ENCODE measurements at regions not wholly inside any gene's neighbourhood (a gene's known extent, or its start where the extent isn't known, plus 50 kb on each side); places are given as distances from the start of the nearest gene placed in this dataset.
A peak's percentile ranks its signal among the peaks of the same experiment; 100 is the strongest.

DNA sequence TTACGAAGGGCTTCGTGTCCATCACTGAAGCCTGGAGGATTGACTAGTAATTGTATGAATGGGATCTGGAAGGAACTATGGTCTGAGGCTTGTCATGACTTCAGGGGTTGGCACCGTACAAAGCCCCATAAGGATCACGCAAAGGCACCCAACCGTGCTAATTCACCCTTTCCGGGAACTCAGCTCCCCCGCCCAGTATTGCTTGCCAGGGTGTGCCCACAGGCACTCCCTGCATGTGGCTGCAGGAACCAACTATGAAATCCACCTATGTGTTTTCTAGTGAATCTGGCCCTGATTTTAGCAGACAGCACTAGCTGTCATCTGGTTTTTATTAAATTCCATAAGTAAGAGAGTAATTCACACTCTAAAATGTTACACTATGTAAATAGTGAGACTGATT is 139.2 kb downstream of the TM2D1 start:
- ChIA-PET POLR2A (ENCODE audit: unreplicated experiment) (interaction anchor here (0.6 kb wide), 1 partner anchor 629 kb away, joined by 5 read pairs; no protein-coding TSS in a partner anchor), CTCF (no interaction called here)
- intact Hi-C loops (cut with micrococcal nuclease): loop anchor here (10.0 kb wide), 2 partner anchors 91 to 531 kb away; no protein-coding TSS in a partner anchor
- H3K4me2 ChIP-seq (ENCODE audit: low read length): no peak overlapping the region
- peak; percentile 66 for DNase-seq
- no peaks in the 10 kb centered on the region for H4K20me1 ChIP-seq (ENCODE audit: low read length)
- H3K4me1 ChIP-seq (ENCODE audit: insufficient read depth, low read length): peaks cover 12% of the 10 kb centered on the region; the same call in 1 of the 2 replicates
- no peaks in the 10 kb centered on the region for H3K9me3 ChIP-seq (ENCODE audit: low read length)
- H3K27ac ChIP-seq (ENCODE audit: low read length): peak overlapping the region; percentile 71
- TF ChIP-seq EZH2phosphoT487 (IDR thresholded peaks at IDR 0.05; ENCODE audit: borderline replicate concordance, low read length) (no peak), EZH2 (IDR thresholded peaks at IDR 0.05; ENCODE audit: low read length, unreplicated experiment) (no peak)
- TF ChIP-seq, protein P1, sequence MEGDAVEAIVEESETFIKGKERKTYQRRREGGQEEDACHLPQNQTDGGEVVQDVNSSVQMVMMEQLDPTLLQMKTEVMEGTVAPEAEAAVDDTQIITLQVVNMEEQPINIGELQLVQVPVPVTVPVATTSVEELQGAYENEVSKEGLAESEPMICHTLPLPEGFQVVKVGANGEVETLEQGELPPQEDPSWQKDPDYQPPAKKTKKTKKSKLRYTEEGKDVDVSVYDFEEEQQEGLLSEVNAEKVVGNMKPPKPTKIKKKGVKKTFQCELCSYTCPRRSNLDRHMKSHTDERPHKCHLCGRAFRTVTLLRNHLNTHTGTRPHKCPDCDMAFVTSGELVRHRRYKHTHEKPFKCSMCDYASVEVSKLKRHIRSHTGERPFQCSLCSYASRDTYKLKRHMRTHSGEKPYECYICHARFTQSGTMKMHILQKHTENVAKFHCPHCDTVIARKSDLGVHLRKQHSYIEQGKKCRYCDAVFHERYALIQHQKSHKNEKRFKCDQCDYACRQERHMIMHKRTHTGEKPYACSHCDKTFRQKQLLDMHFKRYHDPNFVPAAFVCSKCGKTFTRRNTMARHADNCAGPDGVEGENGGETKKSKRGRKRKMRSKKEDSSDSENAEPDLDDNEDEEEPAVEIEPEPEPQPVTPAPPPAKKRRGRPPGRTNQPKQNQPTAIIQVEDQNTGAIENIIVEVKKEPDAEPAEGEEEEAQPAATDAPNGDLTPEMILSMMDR (conservative IDR thresholded peaks at IDR 0.05; ENCODE audit: low read depth, low read length): no peak
- no peaks in the 10 kb centered on the region for H3K27me3 ChIP-seq (ENCODE audit: low read length)
- BruUV-seq (replicated peaks): no TSS peak
- no peaks in the 10 kb centered on the region for H3F3A ChIP-seq (ENCODE audit: low read length, unreplicated experiment)
- ATAC-seq: peak; percentile 27; the same call in 1 of the 2 replicates
- no peaks in the 10 kb centered on the region for H3K79me2 ChIP-seq (ENCODE audit: low read length)
- no peaks in the 10 kb centered on the region for H3K36me3 ChIP-seq (ENCODE audit: low read depth, low read length)
- no peaks in the 10 kb centered on the region for H3K9me2 ChIP-seq (replicated peaks; ENCODE audit: low read length)
- H3K9ac ChIP-seq (ENCODE audit: low read length): no peak overlapping the region; the same call in 1 of the 2 replicates
- H2AFZ ChIP-seq (ENCODE audit: low read length): no peak overlapping the region; the same call in 1 of the 2 replicates
- no peak overlapping the region for H3K4me3 ChIP-seq (ENCODE audit: low read length)

DNA sequence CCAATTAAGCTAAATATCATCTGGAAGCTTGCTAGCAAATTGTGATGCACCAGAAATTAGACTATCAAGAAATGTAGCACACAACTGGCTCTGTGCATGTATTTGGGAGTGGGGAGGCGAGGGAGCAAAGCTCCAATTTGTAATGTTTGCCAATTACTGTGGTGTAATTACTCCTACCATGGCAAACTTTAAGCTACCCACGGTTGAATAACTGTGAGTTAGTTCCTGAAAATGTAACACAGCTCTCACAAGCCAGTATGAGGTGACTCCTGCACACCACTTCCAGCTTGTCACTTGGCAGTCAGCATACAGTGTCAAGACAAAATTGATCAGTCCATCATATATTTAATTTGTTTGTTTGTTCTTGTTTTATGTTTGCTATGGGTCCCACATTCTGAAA is 141.2 kb downstream of the TM2D1 start:
- POLR2A ChIA-PET (ENCODE audit: unreplicated experiment): no interaction called here
- H3K27ac ChIP-seq (ENCODE audit: low read length): no peak overlapping the region
- intact Hi-C loops (cut with micrococcal nuclease): loop anchor here (10.0 kb wide), 2 partner anchors 89 to 529 kb away; no protein-coding TSS in a partner anchor
- no peak overlapping the region for H3K4me3 ChIP-seq (ENCODE audit: low read length)
- peaks cover 12% of the 10 kb centered on the region; the same call in 1 of the 2 replicates for H3K4me1 ChIP-seq (ENCODE audit: insufficient read depth, low read length)
- H3K9ac ChIP-seq (ENCODE audit: low read length): no peak overlapping the region
- no peaks in the 10 kb centered on the region for H3K9me2 ChIP-seq (replicated peaks; ENCODE audit: low read length)
- no peak overlapping the region for H3K4me2 ChIP-seq (ENCODE audit: low read length)
- BruUV-seq (replicated peaks): no TSS peak
- no peaks in the 10 kb centered on the region for H3K79me2 ChIP-seq (ENCODE audit: low read length)
- no peaks in the 10 kb centered on the region for H3K27me3 ChIP-seq (ENCODE audit: low read length)
- H3K9me3 ChIP-seq (ENCODE audit: low read length): no peaks in the 10 kb centered on the region
- DNase-seq (no peak), ATAC-seq (no peak)
- TF ChIP-seq, protein P1 (conservative IDR thresholded peaks at IDR 0.05; ENCODE audit: low read depth, low read length): no peak
- TF ChIP-seq EZH2 (IDR thresholded peaks at IDR 0.05; ENCODE audit: low read length, unreplicated experiment): no peak
- no peak for TF ChIP-seq EZH2phosphoT487 (IDR thresholded peaks at IDR 0.05; ENCODE audit: borderline replicate concordance, low read length)
- no peaks in the 10 kb centered on the region for H3K36me3 ChIP-seq (ENCODE audit: low read depth, low read length)
- CTCF ChIA-PET: no interaction called here
- no peaks in the 10 kb centered on the region for H4K20me1 ChIP-seq (ENCODE audit: low read length)
- no peak overlapping the region for H2AFZ ChIP-seq (ENCODE audit: low read length)
- no peaks in the 10 kb centered on the region for H3F3A ChIP-seq (ENCODE audit: low read length, unreplicated experiment)

DNA sequence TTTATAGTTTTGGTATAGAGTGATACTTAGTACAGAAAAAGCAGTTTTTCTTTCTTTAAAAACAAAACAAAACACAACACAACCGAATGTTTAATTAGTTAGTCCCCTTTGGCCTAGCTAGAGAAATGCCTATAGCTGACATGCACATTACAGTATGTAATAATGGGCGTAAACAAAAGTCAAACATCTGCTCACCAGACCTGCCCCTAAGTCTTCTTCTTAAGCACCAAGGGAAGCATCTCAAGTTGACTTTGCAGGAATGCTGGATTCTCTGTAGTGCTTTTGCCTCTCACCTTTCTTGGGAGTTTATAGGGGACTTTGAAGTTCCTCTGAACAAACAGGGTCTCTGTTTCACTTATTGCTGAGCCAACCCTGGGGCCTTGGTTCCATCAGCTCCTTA is 143.7 kb downstream of the TM2D1 start:
- H3K9ac ChIP-seq (ENCODE audit: low read length): no peak overlapping the region
- no peaks in the 10 kb centered on the region for H3F3A ChIP-seq (ENCODE audit: low read length, unreplicated experiment)
- no peaks in the 10 kb centered on the region for H3K79me2 ChIP-seq (ENCODE audit: low read length)
- POLR2A ChIA-PET (ENCODE audit: unreplicated experiment): no interaction called here
- intact Hi-C loops (cut with micrococcal nuclease): loop anchor here (10.0 kb wide), 2 partner anchors 86 to 526 kb away; no protein-coding TSS in a partner anchor
- H2AFZ ChIP-seq (ENCODE audit: low read length): 0 out of 2 replicates have a peak overlapping the region, but pooled peaks have one; percentile 9
- H3K9me3 ChIP-seq (ENCODE audit: low read length): no peaks in the 10 kb centered on the region
- H3K4me1 ChIP-seq (ENCODE audit: insufficient read depth, low read length): peaks cover 12% of the 10 kb centered on the region; the same call in 1 of the 2 replicates
- H4K20me1 ChIP-seq (ENCODE audit: low read length): no peaks in the 10 kb centered on the region
- BruUV-seq (replicated peaks): no TSS peak
- no peak for ATAC-seq
- CTCF ChIA-PET: no interaction called here
- no peak overlapping the region for H3K27ac ChIP-seq (ENCODE audit: low read length)
- TF ChIP-seq EZH2 (IDR thresholded peaks at IDR 0.05; ENCODE audit: low read length, unreplicated experiment) (no peak), EZH2phosphoT487 (IDR thresholded peaks at IDR 0.05; ENCODE audit: borderline replicate concordance, low read length) (no peak)
- TF ChIP-seq, protein P1 (conservative IDR thresholded peaks at IDR 0.05; ENCODE audit: low read depth, low read length): no peak
- no peak overlapping the region for H3K4me3 ChIP-seq (ENCODE audit: low read length)
- H3K36me3 ChIP-seq (ENCODE audit: low read depth, low read length): no peaks in the 10 kb centered on the region
- no peak for DNase-seq
- H3K4me2 ChIP-seq (ENCODE audit: low read length): no peak overlapping the region
- no peaks in the 10 kb centered on the region for H3K27me3 ChIP-seq (ENCODE audit: low read length)
- no peaks in the 10 kb centered on the region for H3K9me2 ChIP-seq (replicated peaks; ENCODE audit: low read length)
